ENCODE measurements at regions not wholly inside any gene's neighbourhood (a gene's known extent, or its start where the extent isn't known, plus 50 kb on each side); places are given as distances from the start of the nearest gene placed in this dataset.
"Not testable (repeated sequence)": the region's sequence is repeated elsewhere in the genome, so short reads cannot be mapped to it uniquely, and the experiment has no call there.

DNA sequence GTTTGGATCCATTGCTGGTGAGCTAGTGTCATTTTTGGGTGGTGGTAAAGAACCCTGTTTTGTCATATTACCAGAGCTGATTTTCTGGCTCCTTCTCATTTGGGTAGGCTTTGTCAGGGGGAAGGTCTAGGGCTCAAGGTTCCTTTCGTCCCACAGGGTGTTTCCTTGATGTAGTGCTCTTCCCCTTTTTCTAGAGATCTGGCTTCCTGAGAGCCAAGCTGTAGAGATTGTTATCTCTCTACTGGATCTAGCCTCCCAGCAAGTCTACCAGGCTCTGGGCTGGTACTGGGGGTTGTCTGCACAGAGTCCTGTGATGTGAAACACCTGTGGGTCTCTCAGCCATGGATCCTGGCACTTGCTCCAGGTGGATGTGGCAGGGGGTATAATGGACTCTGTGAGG lies 145.9 kb downstream of the HINT1 start:
- no peak for DNase-seq (ENCODE audit: low spot score)
- in situ Hi-C loops (cut with HindIII; ENCODE audit: low sequenced_read_pairs): no loop called here

DNA sequence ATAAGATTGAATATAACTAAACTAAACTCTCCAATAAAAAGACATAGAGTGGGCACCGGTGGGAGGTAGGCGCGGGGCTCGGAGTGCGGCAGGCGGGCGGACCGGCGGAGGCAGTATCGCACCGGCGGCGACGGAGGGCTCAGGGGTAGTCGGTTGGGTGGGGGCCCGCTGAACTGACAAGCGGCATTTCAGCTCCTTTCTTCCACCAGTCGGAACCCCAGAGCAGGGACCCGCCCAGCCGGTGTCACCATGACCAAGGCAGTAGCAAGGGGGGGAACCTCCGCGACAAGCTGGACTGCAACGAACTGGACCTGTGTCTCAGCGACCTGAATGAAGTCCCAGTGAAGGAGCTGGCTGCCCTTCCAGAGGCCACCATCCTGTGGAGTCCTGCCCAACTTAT lies 156.7 kb downstream of the HINT1 start:
- in situ Hi-C loops (cut with HindIII; ENCODE audit: low sequenced_read_pairs): no loop called here

DNA sequence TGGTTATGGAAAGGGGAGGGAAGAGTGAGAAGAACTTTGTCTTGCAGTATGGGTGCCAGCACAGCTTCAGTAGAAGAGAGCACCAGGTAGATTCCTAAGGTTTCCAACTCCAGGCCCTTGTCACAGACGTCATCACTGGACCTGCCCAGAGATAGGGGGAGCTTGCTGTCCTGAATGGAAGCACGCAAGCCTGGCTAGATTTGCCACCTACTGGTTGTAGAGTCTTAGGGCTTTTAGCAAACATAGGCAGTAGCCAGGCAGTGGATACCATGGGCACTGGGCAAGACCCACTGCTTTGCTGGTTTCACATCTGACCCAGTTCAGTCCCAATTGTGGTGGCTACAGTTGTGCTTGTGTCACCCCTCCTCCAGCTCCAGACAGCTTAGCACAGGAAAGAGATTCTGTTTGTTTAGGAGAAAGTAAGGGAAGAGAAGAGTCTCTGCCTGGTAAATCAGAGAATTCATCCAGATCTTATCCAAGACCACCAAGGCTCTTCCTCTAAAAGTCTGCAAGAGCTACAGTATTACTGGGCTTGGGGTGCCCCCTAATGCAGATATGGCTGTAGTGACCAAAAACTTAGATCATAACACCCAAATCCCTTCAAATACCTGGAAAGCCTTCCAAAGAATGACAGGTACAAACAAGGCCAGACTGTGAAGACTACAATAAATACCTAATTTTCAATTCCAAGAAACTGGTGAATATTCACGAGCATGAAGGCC lies 158.9 kb downstream of the HINT1 start:
- DNase-seq (ENCODE audit: low spot score): no peak
- in situ Hi-C loops (cut with HindIII; ENCODE audit: low sequenced_read_pairs): no loop called here

More for the DNA sequence above, 156.7 kb downstream of the HINT1 start:
- no peak for DNase-seq (ENCODE audit: low spot score)

DNA sequence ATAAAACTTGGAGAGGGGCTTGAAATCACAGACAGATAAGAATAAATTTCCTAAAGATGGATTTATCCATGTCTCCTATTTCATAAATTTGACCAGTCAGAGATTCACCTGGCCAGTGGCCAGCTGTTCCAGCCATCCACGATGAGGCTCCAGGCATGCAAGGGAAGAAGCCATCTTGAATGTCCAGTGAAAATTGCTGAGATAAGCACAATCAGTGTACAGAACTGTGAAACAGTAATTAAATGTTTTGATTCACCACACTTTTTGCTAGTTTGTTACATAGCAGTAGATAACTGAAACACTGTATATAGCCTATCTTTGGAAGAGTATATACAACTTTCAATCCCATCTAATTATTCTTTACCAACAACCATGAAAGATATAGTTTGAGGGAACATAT lies 163.5 kb downstream of the HINT1 start:
- no peak for DNase-seq (ENCODE audit: low spot score)
- in situ Hi-C loops (cut with HindIII; ENCODE audit: low sequenced_read_pairs): no loop called here

DNA sequence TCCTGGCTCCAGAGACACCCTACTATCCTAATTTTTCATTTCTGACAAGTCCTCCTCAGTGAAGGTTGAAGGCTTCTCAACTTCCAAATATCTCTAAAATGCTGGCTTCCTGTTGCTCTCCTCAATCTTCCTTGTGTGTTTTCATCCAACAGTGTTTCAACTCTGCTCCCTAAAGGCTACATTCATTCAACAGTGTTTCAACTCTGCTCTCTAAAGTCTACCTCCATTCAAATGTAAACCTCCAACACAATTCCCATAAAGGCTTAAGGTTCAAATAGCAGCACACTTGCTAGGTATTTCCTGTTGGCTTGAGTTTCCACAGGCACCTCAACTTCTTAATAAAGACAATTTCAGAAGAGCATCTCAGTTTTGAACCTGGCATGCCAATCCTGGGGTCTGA lies 164.8 kb downstream of the HINT1 start:
- DNase-seq (ENCODE audit: low spot score): no peak
- in situ Hi-C loops (cut with HindIII; ENCODE audit: low sequenced_read_pairs): no loop called here

DNA sequence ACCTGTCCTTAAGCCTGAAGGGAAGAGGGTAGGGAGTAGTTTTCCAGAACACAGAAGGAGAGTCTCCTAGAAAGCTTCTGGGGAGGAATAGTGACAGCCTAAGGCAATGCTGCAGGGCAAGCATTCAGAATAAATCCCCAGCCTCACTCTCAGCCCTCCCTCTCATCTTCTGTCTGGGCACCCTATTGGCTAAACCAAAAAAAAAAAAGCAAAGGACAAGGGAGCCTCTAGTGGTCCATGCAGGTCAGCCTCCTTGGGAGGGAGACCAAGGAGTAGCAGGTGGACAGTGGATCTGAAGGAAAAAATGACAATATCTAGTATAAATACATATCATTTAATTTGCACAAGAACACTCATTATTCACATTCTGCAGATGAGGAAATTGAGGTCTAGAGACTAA lies 168.3 kb downstream of the HINT1 start:
- DNase-seq (ENCODE audit: low spot score); in situ Hi-C loops (cut with HindIII; ENCODE audit: low sequenced_read_pairs): not testable (repeated sequence)

DNA sequence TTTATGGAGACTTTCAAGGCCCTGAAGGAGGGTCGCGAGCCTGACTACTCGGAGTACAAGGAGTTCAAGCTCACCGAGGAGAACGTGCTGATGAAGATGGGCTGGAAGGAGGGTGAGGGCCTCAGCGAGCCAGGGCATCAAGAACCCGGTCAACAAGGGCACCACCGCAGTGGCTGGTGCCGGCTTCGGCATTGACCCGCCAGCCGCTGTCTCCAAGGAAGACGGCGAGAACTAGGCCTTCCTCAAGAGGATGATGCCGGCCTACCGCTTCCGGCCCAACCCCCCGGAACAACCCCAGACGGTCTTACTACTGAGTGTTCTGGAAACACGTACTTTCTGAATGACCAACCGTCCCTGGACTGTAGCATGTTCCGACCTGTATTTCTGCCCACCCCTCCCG lies 169.2 kb downstream of the HINT1 start:
- in situ Hi-C loops (cut with HindIII; ENCODE audit: low sequenced_read_pairs): no loop called here
- no peak for DNase-seq (ENCODE audit: low spot score)

DNA sequence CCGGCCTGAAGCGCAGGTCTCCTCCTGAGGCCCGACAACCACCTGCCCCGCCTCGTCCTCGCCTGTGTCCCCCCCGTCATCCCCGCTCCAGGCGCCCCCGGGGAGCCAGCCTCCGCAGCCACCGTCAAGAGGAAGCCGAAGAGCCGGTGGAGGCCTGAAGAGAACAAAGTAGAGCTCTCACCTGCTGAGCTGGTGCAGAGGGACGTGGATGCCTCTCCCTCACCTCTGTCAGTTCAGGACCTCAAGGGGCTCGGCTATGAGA lies 169.9 kb downstream of the HINT1 start:
- DNase-seq (ENCODE audit: low spot score): no peak
- in situ Hi-C loops (cut with HindIII; ENCODE audit: low sequenced_read_pairs): no loop called here

DNA sequence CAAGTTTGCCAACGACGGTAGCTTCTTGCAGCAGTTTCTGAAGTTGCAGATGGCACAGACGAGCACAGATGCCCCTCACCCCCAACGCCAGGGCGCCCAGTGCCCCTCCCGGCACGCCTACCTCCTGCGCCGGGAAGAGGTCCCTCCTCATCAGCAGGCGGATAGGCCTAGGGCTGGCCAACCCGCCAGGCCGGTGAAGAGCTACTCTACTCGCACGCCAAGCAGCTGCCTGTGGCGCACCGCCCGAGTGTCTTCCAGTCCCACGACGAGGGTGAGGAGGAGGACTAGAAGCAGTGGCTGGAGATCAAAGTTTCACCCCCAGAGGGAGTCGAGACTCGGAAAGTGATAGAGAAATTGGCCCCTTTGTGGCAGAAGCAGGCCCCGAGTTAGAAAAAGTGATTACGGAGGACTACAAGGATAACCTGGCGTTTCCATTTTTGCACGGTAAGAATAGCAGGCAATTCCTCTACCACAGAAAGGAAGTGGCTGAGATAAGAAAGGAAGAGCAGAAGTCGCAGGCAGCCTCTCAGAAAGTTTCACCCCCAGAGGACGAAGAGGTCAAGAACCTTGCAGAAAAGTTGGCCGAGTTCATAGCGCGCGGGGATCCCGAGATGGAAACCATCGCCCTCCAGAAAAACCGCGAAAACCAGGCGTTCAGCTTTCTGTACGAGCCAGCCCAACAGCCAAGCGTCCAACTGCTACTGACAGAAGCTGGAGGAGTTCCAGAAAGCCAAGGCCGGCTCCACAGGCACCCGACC lies 170.4 kb downstream of the HINT1 start:
- in situ Hi-C loops (cut with HindIII; ENCODE audit: low sequenced_read_pairs): no loop called here
- no peak for DNase-seq (ENCODE audit: low spot score)

DNA sequence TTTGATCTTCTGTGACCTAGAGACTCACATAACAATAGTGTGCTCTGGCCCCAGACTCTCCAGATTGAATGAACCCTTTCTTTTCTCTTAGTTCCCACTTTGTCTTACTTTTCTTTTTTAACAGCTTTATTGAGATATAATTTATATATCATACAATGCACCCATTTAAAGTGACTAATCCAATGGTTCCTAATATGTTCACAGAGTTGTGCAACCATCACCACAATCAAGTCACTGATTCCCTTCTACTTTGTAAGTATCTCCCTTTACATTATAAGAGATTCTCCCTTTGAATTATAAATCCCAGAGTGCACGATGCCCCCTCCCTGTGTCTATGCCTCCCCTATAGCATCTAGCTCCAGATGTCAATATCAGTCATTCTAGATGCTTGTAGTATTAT lies 172.4 kb downstream of the HINT1 start:
- in situ Hi-C loops (cut with HindIII; ENCODE audit: low sequenced_read_pairs): no loop called here
- DNase-seq (ENCODE audit: low spot score): no peak

DNA sequence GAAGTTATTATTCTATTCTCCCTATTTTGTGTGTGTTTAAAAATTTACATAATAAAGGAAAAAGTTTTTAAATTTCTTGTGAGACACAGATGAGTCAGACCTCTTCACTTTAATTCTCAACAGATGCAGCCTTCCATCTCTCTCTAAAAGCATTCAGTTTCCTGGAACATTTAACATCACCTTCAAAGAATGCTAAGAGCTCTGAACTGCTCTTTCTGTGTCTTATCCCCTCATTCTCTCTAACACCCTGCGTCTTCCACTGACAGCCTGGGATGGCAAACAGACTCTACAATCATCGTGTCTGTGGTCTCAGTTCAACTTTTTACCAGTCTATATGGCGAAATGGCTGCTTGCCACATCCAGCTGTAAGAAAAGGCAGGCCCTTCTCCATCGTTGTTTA lies 173.0 kb downstream of the HINT1 start:
- in situ Hi-C loops (cut with HindIII; ENCODE audit: low sequenced_read_pairs): no loop called here

DNA sequence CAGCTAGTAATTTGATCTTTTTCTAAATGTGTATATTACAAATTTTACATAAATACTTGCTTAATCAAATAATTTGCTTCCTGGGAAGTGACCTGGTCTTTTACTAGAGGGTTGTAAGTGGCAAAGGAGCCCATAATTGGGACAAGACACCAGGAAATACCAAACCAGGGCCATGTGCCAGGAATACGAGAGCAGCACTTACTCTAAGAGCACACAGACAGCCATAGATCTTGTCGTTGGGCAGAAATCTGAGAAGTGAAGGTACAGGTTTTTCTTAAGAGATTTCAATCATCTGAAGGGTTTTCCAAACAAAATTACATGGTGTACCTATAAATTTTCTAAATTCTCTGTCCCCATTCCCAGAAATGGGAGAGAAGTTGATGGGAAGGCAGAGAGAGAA lies 179.3 kb downstream of the HINT1 start:
- DNase-seq (ENCODE audit: low spot score): no peak
- in situ Hi-C loops (cut with HindIII; ENCODE audit: low sequenced_read_pairs): no loop called here

More for the DNA sequence above, 173.0 kb downstream of the HINT1 start:
- DNase-seq (ENCODE audit: low spot score): no peak

DNA sequence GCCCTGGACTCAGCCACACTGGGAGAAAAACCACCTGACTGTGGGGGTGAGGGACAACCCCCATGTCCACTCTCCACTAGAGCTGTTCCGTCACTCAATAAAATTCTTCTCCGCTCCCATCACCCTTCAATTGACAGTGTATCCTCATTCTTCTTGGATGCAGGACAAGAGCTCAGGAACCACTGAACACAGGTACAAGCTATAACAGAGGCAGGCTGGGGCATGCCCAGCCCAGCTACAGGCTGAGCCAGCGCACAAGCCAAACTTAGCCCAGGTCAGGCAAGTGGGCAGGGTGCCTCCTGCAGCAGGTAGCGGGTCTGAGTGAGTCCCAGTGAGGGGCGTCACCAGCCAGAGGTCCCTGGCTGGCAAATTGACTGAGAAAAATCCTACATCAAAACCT lies 183.4 kb downstream of the HINT1 start:
- DNase-seq (ENCODE audit: low spot score): no peak
- in situ Hi-C loops (cut with HindIII; ENCODE audit: low sequenced_read_pairs): no loop called here

DNA sequence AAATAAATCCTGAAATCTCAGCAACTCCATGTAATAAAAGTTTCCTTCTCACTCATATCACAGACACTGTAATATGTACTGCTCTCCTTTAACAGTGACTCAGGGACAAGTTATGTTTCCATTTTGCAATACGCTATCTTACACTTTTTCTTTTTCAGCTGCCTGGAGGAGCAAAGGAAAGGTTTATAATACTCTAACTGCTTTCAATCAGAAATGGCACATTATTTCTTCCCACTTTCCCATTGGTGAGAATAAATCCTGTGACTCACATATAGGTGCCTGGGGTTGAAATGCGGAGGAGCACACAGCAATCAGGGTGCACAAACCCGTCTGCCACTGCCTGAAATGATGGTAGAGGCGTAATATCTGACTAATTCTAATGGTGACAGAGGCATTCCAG lies 186.6 kb downstream of the HINT1 start:
- no peak for DNase-seq (ENCODE audit: low spot score)
- in situ Hi-C loops (cut with HindIII; ENCODE audit: low sequenced_read_pairs): no loop called here

DNA sequence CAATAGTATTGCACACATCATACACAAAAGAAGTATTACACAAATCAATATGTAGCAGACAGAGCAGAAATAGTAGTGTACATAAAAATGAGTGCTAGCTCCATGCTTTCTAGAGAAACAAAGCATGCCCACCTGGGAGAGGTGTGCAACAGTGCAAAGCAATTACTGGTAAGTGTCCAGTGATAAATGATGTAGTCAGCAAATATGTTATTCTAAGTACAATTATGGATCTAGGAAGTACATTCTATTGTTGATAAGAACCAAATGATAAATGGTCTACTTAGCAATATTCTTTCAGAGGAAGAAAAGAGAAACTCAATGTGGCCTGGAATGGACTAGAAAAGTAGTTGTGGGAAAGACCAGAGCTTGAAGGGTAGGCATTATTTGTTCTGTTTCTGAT lies 188.6 kb downstream of the HINT1 start:
- in situ Hi-C loops (cut with HindIII; ENCODE audit: low sequenced_read_pairs): no loop called here
- DNase-seq (ENCODE audit: low spot score): no peak

DNA sequence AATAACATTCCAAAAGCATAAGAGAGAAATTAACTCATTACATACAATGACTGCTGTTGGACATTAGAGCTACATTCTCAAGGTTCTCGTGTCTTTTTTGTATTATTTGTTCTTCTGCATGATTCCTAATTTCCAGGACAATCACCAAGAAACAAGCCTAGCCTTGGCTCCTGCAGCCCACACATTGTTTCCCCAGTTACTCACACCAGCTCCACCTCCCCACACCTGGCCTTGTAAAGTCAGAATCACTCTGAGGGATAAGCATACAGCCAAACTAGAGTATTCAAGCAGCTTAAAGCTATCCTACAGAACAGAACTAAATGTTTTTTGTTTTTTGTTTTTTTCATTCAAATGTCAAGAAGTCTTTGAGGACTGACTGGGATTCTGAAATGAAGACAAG lies 189.2 kb downstream of the HINT1 start:
- no peak for DNase-seq (ENCODE audit: low spot score)
- in situ Hi-C loops (cut with HindIII; ENCODE audit: low sequenced_read_pairs): no loop called here

DNA sequence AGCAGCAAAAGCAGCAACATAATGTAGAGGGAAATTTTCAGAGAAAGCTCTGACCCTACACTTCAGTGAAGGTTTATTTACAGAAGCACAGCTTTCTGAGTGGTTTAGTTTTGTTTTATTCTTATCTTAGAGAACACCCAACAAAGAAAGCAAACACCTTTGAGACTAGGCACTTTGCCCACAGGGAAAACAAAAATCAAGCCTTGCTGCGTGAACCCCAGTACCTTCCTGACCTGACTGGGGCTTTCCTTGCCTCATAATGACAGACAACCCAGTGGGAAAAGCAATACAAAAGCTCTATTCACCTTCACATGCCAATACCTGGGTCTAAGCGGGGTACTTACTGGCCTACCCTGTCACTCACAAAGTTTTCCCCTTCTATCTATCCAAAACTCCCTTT lies 189.8 kb downstream of the HINT1 start:
- in situ Hi-C loops (cut with HindIII; ENCODE audit: low sequenced_read_pairs): no loop called here
- no peak for DNase-seq (ENCODE audit: low spot score)

DNA sequence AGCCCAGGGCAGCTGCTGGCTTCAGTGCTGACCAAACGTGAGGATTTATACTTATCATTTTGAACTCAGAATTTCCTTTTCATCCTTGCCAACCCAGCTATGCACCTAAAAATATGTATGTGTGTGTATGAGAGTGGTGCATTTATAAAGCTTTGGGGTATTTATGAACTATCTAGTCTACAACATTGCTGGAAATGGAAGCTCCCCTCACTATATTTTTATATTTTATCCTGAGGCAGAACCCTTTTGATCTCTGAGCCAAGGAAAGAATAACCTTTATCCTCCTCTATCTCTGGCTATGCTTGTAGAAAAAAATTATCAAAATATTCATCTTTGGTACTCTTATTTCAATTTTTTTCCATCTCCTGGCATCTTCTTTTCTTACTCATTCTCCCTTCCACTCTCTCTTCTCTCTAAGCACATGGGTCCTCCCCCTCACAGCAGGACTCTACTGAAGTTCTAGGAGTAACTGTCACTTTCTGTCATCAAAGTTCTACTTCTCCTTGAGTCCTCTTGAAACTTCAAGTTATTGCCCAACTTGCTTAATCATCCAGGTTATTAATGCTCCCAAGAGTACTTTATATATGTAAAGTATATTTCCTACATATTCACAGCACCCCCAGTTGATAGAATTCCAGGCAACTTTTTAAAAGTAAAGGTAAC lies 190.9 kb downstream of the HINT1 start:
- in situ Hi-C loops (cut with HindIII; ENCODE audit: low sequenced_read_pairs): no loop called here
- no peak for DNase-seq (ENCODE audit: low spot score)

DNA sequence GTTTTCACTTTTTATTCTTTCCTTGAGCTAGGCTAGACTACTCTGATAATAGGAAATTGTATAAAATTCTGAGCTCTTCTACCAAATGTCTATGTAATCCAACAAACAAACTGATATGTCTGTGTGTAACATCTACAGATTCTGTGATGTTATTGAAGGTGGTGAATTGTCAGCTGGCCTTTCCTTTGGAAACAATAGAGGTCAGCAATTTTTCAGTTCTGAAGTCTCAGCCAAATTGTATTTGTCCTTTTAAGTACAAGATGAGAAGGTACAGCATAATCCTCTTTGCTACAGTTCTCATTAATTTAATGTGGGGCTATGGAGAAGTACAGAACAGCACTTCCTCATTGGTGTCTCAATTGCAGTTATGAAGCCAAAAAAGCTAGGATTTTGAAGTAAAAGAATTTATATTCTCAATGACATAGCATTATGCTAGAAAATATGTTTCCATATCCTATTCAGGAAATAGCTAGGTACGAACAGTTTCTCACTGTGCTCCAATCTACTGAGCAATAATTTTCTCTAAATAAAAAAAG lies 198.0 kb downstream of the HINT1 start:
- in situ Hi-C loops (cut with HindIII; ENCODE audit: low sequenced_read_pairs): no loop called here
- no peak for DNase-seq (ENCODE audit: low spot score)

DNA sequence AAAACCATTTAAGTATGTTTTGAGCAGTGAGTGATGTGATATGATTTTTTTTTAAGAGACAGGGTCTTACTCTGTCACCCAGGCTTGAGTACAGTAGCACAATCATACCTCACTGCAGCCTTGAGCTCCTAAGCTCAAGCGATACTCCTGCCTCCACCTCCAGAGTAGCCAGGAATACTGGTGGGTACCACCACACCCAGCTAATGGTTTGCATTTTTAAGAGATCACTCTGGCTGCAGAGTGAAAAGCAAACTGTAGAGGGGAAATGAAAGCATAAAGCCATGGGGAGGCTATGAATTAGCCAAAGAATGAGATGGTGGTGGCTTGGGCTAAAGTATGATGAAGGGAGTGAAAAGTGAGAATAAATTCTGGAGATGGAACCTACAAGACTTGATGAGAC lies 199.1 kb downstream of the HINT1 start:
- in situ Hi-C loops (cut with HindIII; ENCODE audit: low sequenced_read_pairs): no loop called here
- no peak for DNase-seq (ENCODE audit: low spot score)

DNA sequence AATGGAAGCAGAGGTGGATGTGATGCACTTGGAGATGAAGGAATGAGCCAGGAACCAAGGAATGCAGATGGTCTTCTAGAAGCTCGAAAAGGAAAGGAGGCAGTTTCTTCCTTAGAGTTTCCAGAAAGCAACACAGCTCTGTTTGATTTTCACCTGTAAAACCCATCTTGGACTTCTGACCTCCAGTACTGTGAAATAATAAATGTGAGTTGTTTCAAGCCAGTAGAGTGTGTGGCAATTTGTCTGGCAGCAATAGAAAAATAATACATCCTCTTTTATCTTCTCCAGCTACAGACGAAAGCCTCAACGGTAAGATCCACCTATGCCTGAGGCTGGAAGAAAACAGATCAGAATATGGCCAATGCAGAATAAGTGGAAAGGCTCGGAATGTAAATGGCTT lies 199.7 kb downstream of the HINT1 start:
- in situ Hi-C loops (cut with HindIII; ENCODE audit: low sequenced_read_pairs): no loop called here
- DNase-seq (ENCODE audit: low spot score): no peak

Data from G401 (cell line).